ENCODE measurements at regions not wholly inside any gene's neighbourhood (a gene's known extent, or its start where the extent isn't known, plus 50 kb on each side); places are given as distances from the start of the nearest gene placed in this dataset.

- Histone ChIP-seq H2BK12ac (ENCODE audit: low read length) (no peak overlapping the region), H4K91ac (ENCODE audit: low read depth, low read length) (no peak overlapping the region), H4K12ac (ENCODE audit: low read depth, low read length) (no peak overlapping the region), H4K8ac (ENCODE audit: low read depth, low read length) (no peak overlapping the region), H2AFZ (ENCODE audit: insufficient read depth, low read length, poor library complexity) (no peak overlapping the region), H3K18ac (ENCODE audit: low read length) (no peak overlapping the region), H3K79me1 (ENCODE audit: low read length) (no peaks in the 10 kb centered on the region), H3K23ac (ENCODE audit: low read length) (no peak overlapping the region), H2BK120ac (ENCODE audit: insufficient read depth, low read length, poor library complexity) (no peak overlapping the region), H3K4ac (ENCODE audit: low read depth, low read length) (no peak overlapping the region), H3K4me1 (ENCODE audit: control insufficient read depth in 1 of 2, insufficient read depth in 2 of 2, low read length in 2 of 2) (peaks cover 0 to 4% of the 10 kb centered on the region in 2 experiments), H3K36me3 (ENCODE audit: control insufficient read depth in 1 of 2, insufficient read depth in 2 of 2, low read length in 2 of 2) (no peaks in the 10 kb centered on the region), H3K14ac (ENCODE audit: low read length) (no peak overlapping the region), H2BK5ac (ENCODE audit: low read depth, low read length, poor library complexity) (no peak overlapping the region), H2AK5ac (ENCODE audit: low read length) (no peak overlapping the region), H3K27me3 (ENCODE audit: insufficient read depth, low read length) (no peaks in the 10 kb centered on the region), H3K9me3 (ENCODE audit: insufficient read depth, low read depth, low read length) (no peaks in the 10 kb centered on the region), H3K4me3 (ENCODE audit: low read depth, low read length) (no peak overlapping the region), H3K79me2 (ENCODE audit: control insufficient read depth, insufficient read depth, low read length, poor library complexity) (no peaks in the 10 kb centered on the region), H3K27ac (ENCODE audit: low read depth, low read length) (no peak overlapping the region), H3K4me2 (ENCODE audit: low read length) (no peak overlapping the region), H3K9ac (ENCODE audit: low read length) (no peak overlapping the region)
- WGBS (ENCODE audit: extremely low coverage, insufficient coverage, insufficient read length): no CpG with 5 or more reads among the region's 2 CpGs
- DNase-seq: no peak
These were observed 86.4 kb downstream of the SMIM20 start for GRCh38 chr4:26000274-26000950.

GRCh38 chr4:26001413-26001812, 87.4 kb downstream of the SMIM20 start:
- Histone ChIP-seq H4K8ac (ENCODE audit: low read depth, low read length) (no peak overlapping the region), H3K4ac (ENCODE audit: low read depth, low read length) (no peak overlapping the region), H3K27me3 (ENCODE audit: insufficient read depth, low read length) (no peaks in the 10 kb centered on the region), H3K27ac (ENCODE audit: low read depth, low read length) (no peak overlapping the region), H3K23ac (ENCODE audit: low read length) (no peak overlapping the region), H3K9me3 (ENCODE audit: insufficient read depth, low read depth, low read length) (no peaks in the 10 kb centered on the region), H4K12ac (ENCODE audit: low read depth, low read length) (no peak overlapping the region), H3K79me1 (ENCODE audit: low read length) (no peaks in the 10 kb centered on the region), H3K14ac (ENCODE audit: low read length) (no peak overlapping the region), H3K36me3 (ENCODE audit: control insufficient read depth in 1 of 2, insufficient read depth in 2 of 2, low read length in 2 of 2) (no peaks in the 10 kb centered on the region), H2AK5ac (ENCODE audit: low read length) (no peak overlapping the region), H2BK120ac (ENCODE audit: insufficient read depth, low read length, poor library complexity) (no peak overlapping the region), H3K4me1 (ENCODE audit: control insufficient read depth in 1 of 2, insufficient read depth in 2 of 2, low read length in 2 of 2) (peaks cover 0 to 4% of the 10 kb centered on the region in 2 experiments), H2AFZ (ENCODE audit: insufficient read depth, low read length, poor library complexity) (no peak overlapping the region), H3K79me2 (ENCODE audit: control insufficient read depth, insufficient read depth, low read length, poor library complexity) (no peaks in the 10 kb centered on the region), H2BK5ac (ENCODE audit: low read depth, low read length, poor library complexity) (no peak overlapping the region), H3K4me3 (ENCODE audit: low read depth, low read length) (no peak overlapping the region), H2BK12ac (ENCODE audit: low read length) (no peak overlapping the region), H3K4me2 (ENCODE audit: low read length) (no peak overlapping the region), H3K9ac (ENCODE audit: low read length) (no peak overlapping the region), H3K18ac (ENCODE audit: low read length) (no peak overlapping the region), H4K91ac (ENCODE audit: low read depth, low read length) (no peak overlapping the region)
- no CpG with 5 or more reads among the region's 3 CpGs for WGBS (ENCODE audit: extremely low coverage, insufficient coverage, insufficient read length)
- DNase-seq: no peak

GRCh38 chr4:26001816-26002215, 87.8 kb downstream of the SMIM20 start:
- no peaks in the 10 kb centered on the region for H3K27me3 ChIP-seq (ENCODE audit: insufficient read depth, low read length)
- no peaks in the 10 kb centered on the region for H3K36me3 ChIP-seq (ENCODE audit: control insufficient read depth in 1 of 2, insufficient read depth in 2 of 2, low read length in 2 of 2)
- no peak overlapping the region for H3K4me3 ChIP-seq (ENCODE audit: low read depth, low read length)
- no peak overlapping the region for H2AK5ac ChIP-seq (ENCODE audit: low read length)
- peaks cover 0 to 4% of the 10 kb centered on the region in 2 experiments for H3K4me1 ChIP-seq (ENCODE audit: control insufficient read depth in 1 of 2, insufficient read depth in 2 of 2, low read length in 2 of 2)
- H4K8ac ChIP-seq (ENCODE audit: low read depth, low read length): no peak overlapping the region
- no peak overlapping the region for H3K23ac ChIP-seq (ENCODE audit: low read length)
- H3K4ac ChIP-seq (ENCODE audit: low read depth, low read length): no peak overlapping the region
- H4K12ac ChIP-seq (ENCODE audit: low read depth, low read length): no peak overlapping the region
- H3K18ac ChIP-seq (ENCODE audit: low read length): no peak overlapping the region
- H3K14ac ChIP-seq (ENCODE audit: low read length): no peak overlapping the region
- no peaks in the 10 kb centered on the region for H3K9me3 ChIP-seq (ENCODE audit: insufficient read depth, low read depth, low read length)
- H2BK12ac ChIP-seq (ENCODE audit: low read length): no peak overlapping the region
- DNase-seq: no peak
- H3K79me2 ChIP-seq (ENCODE audit: control insufficient read depth, insufficient read depth, low read length, poor library complexity): no peaks in the 10 kb centered on the region
- no peak overlapping the region for H2BK5ac ChIP-seq (ENCODE audit: low read depth, low read length, poor library complexity)
- H3K9ac ChIP-seq (ENCODE audit: low read length): no peak overlapping the region
- WGBS (ENCODE audit: extremely low coverage, insufficient coverage, insufficient read length): no CpG with 5 or more reads among the region's 2 CpGs
- no peak overlapping the region for H3K27ac ChIP-seq (ENCODE audit: low read depth, low read length)
- no peaks in the 10 kb centered on the region for H3K79me1 ChIP-seq (ENCODE audit: low read length)
- H3K4me2 ChIP-seq (ENCODE audit: low read length): no peak overlapping the region
- H4K91ac ChIP-seq (ENCODE audit: low read depth, low read length): no peak overlapping the region
- no peak overlapping the region for H2AFZ ChIP-seq (ENCODE audit: insufficient read depth, low read length, poor library complexity)
- H2BK120ac ChIP-seq (ENCODE audit: insufficient read depth, low read length, poor library complexity): no peak overlapping the region

GRCh38 chr4:26003056-26003455, 89.0 kb downstream of the SMIM20 start:
- Histone ChIP-seq H3K4me2 (ENCODE audit: low read length) (no peak overlapping the region), H3K27me3 (ENCODE audit: insufficient read depth, low read length) (no peaks in the 10 kb centered on the region), H2BK5ac (ENCODE audit: low read depth, low read length, poor library complexity) (no peak overlapping the region), H3K4me1 (ENCODE audit: control insufficient read depth in 1 of 2, insufficient read depth in 2 of 2, low read length in 2 of 2) (peaks cover 0 to 4% of the 10 kb centered on the region in 2 experiments), H3K23ac (ENCODE audit: low read length) (no peak overlapping the region), H3K36me3 (ENCODE audit: control insufficient read depth in 1 of 2, insufficient read depth in 2 of 2, low read length in 2 of 2) (no peaks in the 10 kb centered on the region), H2BK12ac (ENCODE audit: low read length) (no peak overlapping the region), H2BK120ac (ENCODE audit: insufficient read depth, low read length, poor library complexity) (no peak overlapping the region), H2AK5ac (ENCODE audit: low read length) (no peak overlapping the region), H3K79me1 (ENCODE audit: low read length) (no peaks in the 10 kb centered on the region), H2AFZ (ENCODE audit: insufficient read depth, low read length, poor library complexity) (no peak overlapping the region), H3K9ac (ENCODE audit: low read length) (no peak overlapping the region), H4K12ac (ENCODE audit: low read depth, low read length) (no peak overlapping the region), H4K8ac (ENCODE audit: low read depth, low read length) (no peak overlapping the region), H3K27ac (ENCODE audit: low read depth, low read length) (no peak overlapping the region), H3K14ac (ENCODE audit: low read length) (no peak overlapping the region), H3K79me2 (ENCODE audit: control insufficient read depth, insufficient read depth, low read length, poor library complexity) (no peaks in the 10 kb centered on the region), H3K18ac (ENCODE audit: low read length) (no peak overlapping the region), H3K9me3 (ENCODE audit: insufficient read depth, low read depth, low read length) (no peaks in the 10 kb centered on the region), H3K4ac (ENCODE audit: low read depth, low read length) (no peak overlapping the region), H3K4me3 (ENCODE audit: low read depth, low read length) (no peak overlapping the region), H4K91ac (ENCODE audit: low read depth, low read length) (no peak overlapping the region)
- no peak for DNase-seq
- no CpG with 5 or more reads among the region's 2 CpGs for WGBS (ENCODE audit: extremely low coverage, insufficient coverage, insufficient read length)
